ENCODE measurements at regions not wholly inside any gene's neighbourhood (a gene's known extent, or its start where the extent isn't known, plus 50 kb on each side); places are given as distances from the start of the nearest gene placed in this dataset.

DNA sequence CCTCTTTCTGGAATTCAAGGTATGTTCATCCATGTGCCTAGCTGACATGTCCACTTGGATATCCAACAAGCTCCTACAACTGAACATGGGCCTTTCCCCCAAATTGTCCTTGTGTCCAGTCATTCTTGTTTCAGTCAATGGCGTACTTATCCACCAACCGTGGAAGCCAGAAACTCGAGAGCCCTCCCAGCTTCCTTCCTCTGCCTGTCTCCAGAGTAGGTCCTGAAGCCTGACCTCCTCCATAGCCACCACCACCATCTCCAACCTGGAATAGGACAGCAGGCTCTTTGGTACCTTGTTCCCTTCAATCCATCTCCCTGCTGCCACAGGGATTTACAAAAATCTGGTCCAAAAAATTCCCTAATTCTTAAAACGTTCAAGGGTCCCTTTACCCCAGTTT is 305.1 kb downstream of the RPS24 start:
- no peak for TF ChIP-seq POLR2AphosphoS5 (IDR thresholded peaks at IDR 0.05)
- no peak for TF ChIP-seq POLR2A (IDR thresholded peaks at IDR 0.05)
- TF ChIP-seq CTCF (IDR thresholded peaks at IDR 0.05) = no peak
- no peak for TF ChIP-seq EP300 (IDR thresholded peaks at IDR 0.05)
